Stimulated activated memory B cell treated with anti-CD40 and anti-IgM and Interleukin-4, amounts not matched to agents 10 μg/mL and 1 μg/mL and 100 μg/mL, for 72 hours (primary cell): ENCODE measurements at regions not wholly inside any gene's neighbourhood (a gene's known extent, or its start where the extent isn't known, plus 50 kb on each side); places are given as distances from the start of the nearest gene placed in this dataset.
"Not testable (repeated sequence)": the region's sequence is repeated elsewhere in the genome, so short reads cannot be mapped to it uniquely, and the experiment has no call there.

Experiments
- ATAC-seq: fragments of 150-1000 bp; cut with Tn5 transposase; 2 replicates; pipeline ENCODE4 v1.10.0; 2021
- H3K27ac Mint-ChIP-seq: one replicate; pipeline ENCODE4 v1.8.0; 2022; ENCODE audit warnings: mild to moderate bottlenecking, mixed read lengths
- H3K27me3 Mint-ChIP-seq: one replicate; pipeline ENCODE4 v1.8.0; 2022; ENCODE audit warnings: mixed read lengths
- H3K36me3 Mint-ChIP-seq: one replicate; pipeline ENCODE4 v1.8.0; 2022; ENCODE audit warnings: mixed read lengths
- H3K4me1 Mint-ChIP-seq: one replicate; pipeline ENCODE4 v1.8.0; 2022; ENCODE audit warnings: mixed read lengths
- H3K4me3 Mint-ChIP-seq: one replicate; pipeline ENCODE4 v1.8.0; 2022; ENCODE audit warnings: mild to moderate bottlenecking, moderate library complexity, mixed read lengths
- H3K9me3 Mint-ChIP-seq: one replicate; pipeline ENCODE4 v1.8.0; 2022; ENCODE audit warnings: mixed read lengths

GRCh38 chr1:149157409-149157808 is 54.1 kb upstream of the NBPF9 start:
- H3K27me3 Mint-ChIP-seq, H3K36me3 Mint-ChIP-seq, ATAC-seq, H3K27ac Mint-ChIP-seq, H3K4me1 Mint-ChIP-seq, H3K9me3 Mint-ChIP-seq, H3K4me3 Mint-ChIP-seq: not testable (repeated sequence)

DNA sequence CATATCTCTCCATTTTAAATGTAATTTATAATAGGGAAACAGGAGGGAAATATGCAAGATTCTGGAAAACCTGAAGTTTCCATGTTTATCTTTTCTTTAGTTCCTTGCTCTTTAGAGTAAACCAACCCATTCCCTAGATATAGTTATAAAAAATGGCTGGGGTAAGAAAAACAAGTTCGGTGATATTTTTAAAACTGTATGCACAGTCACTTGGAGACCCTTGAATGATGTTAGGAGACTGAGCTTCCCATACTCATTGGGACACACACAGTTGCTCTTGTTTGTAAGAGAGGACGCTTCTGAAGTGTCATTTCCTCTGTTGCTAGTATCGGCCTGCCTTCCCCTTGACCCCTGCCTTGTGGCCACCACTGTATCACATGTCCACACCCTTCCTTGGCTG is 55.0 kb upstream of the NBPF9 start:
- not testable (repeated sequence) for ATAC-seq, H3K9me3 Mint-ChIP-seq, H3K27me3 Mint-ChIP-seq, H3K27ac Mint-ChIP-seq, H3K4me3 Mint-ChIP-seq, H3K4me1 Mint-ChIP-seq, H3K36me3 Mint-ChIP-seq

GRCh38 chr1:149163063-149163444 is 59.7 kb upstream of the NBPF9 start:
- not testable (repeated sequence) for H3K4me1 Mint-ChIP-seq, H3K27ac Mint-ChIP-seq, H3K27me3 Mint-ChIP-seq, H3K4me3 Mint-ChIP-seq, H3K9me3 Mint-ChIP-seq, H3K36me3 Mint-ChIP-seq
- ATAC-seq = peak; percentile 94

GRCh38 chr1:149174765-149175164 is 71.4 kb upstream of the NBPF9 start:
- not testable (repeated sequence) for H3K27ac Mint-ChIP-seq, H3K4me1 Mint-ChIP-seq, H3K27me3 Mint-ChIP-seq, H3K9me3 Mint-ChIP-seq, ATAC-seq, H3K36me3 Mint-ChIP-seq
- H3K4me3 Mint-ChIP-seq = peak overlapping the region; percentile 70

DNA sequence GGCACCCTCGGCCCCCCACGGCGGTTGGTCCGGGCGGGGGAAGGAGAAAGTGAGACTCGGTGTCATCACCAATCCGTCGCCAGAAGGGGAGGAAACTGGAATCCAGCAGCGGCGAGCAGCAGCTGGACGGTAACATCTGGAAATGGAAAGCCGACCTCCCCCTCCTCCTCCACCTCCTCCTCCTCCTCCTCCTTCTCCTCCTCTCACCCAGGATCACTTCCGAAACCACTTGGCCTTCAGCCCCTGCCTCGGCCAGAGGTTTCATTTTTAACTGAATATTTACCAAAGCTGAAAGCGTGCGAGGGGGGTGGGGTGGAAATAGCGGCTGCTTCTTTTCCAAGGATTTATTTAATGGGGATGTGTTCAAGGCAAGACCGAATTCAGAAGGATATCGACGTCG is 72.5 kb upstream of the NBPF9 start:
- H3K4me3 Mint-ChIP-seq = peak overlapping the region; percentile 66
- H3K27ac Mint-ChIP-seq, ATAC-seq, H3K9me3 Mint-ChIP-seq, H3K36me3 Mint-ChIP-seq, H3K27me3 Mint-ChIP-seq, H3K4me1 Mint-ChIP-seq: not testable (repeated sequence)

GRCh38 chr1:149176453-149177316 is 73.3 kb upstream of the NBPF9 start:
- not testable (repeated sequence) for H3K9me3 Mint-ChIP-seq, H3K36me3 Mint-ChIP-seq, H3K27me3 Mint-ChIP-seq, ATAC-seq, H3K4me1 Mint-ChIP-seq
- H3K4me3 Mint-ChIP-seq = peak overlapping the region; percentile 81
- H3K27ac Mint-ChIP-seq = peak overlapping the region; percentile 79

DNA sequence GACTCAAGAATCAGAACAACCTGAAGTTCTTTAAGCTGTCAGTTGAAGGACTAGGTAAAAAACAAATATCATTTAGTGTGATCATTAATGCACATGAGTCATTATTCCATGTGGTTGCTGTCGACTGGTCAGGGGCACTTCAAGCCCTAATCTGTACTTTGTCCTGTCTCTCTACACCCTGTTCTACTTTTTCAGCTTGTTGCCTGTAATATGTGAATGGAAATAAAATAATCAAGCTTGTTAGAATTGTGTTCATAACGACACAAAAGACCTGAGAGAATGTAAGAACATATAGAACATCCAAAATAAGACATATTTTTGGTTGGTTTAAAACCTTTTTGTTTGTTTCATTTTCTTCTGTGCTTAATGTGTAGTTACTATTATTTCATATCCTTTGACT is 87.4 kb upstream of the NBPF9 start:
- not testable (repeated sequence) for H3K27ac Mint-ChIP-seq

GRCh38 chr1:149196651-149197050 is 93.3 kb upstream of the NBPF9 start:
- not testable (repeated sequence) for H3K27ac Mint-ChIP-seq, H3K9me3 Mint-ChIP-seq, ATAC-seq, H3K4me3 Mint-ChIP-seq, H3K36me3 Mint-ChIP-seq, H3K27me3 Mint-ChIP-seq
- peaks cover 24% of the 10 kb centered on the region for H3K4me1 Mint-ChIP-seq

More for the DNA sequence above, 87.4 kb upstream of the NBPF9 start:
- H3K4me1 Mint-ChIP-seq, H3K4me3 Mint-ChIP-seq, H3K27me3 Mint-ChIP-seq, ATAC-seq, H3K36me3 Mint-ChIP-seq, H3K9me3 Mint-ChIP-seq: not testable (repeated sequence)

- not testable (repeated sequence) for H3K27me3 Mint-ChIP-seq, H3K9me3 Mint-ChIP-seq, H3K27ac Mint-ChIP-seq, H3K4me3 Mint-ChIP-seq, H3K36me3 Mint-ChIP-seq
- peak; percentile 94 for ATAC-seq
- H3K4me1 Mint-ChIP-seq = peaks cover 24% of the 10 kb centered on the region
These were observed 97.2 kb upstream of the NBPF9 start for GRCh38 chr1:149200567-149200966.

GRCh38 chr1:149202283-149202682 is 98.9 kb upstream of the NBPF9 start:
- H3K27me3 Mint-ChIP-seq, ATAC-seq, H3K36me3 Mint-ChIP-seq, H3K4me3 Mint-ChIP-seq, H3K9me3 Mint-ChIP-seq, H3K27ac Mint-ChIP-seq: not testable (repeated sequence)
- H3K4me1 Mint-ChIP-seq = peaks cover 17% of the 10 kb centered on the region

DNA sequence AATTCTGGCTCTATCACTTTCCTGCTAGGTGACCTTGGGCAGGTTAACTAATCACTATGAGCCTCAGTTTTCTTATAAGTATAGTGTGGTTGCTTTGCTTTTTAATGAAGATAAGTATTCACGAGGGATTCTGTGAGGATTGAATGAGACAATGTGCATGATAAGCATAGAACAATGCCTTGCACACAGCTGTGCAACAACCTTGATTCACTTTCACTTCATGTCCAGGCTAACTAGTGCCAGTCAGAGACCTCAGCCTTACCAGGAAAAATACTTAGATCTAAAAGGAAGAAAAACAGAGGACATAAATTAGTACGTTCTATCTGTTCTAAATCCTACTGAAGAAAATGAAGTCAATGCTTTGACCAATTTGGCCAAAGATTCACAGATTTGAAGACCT is 101.0 kb upstream of the NBPF9 start:
- H3K4me3 Mint-ChIP-seq, H3K9me3 Mint-ChIP-seq, H3K27ac Mint-ChIP-seq, H3K36me3 Mint-ChIP-seq, H3K27me3 Mint-ChIP-seq, ATAC-seq: not testable (repeated sequence)
- H3K4me1 Mint-ChIP-seq = peaks cover 13% of the 10 kb centered on the region

DNA sequence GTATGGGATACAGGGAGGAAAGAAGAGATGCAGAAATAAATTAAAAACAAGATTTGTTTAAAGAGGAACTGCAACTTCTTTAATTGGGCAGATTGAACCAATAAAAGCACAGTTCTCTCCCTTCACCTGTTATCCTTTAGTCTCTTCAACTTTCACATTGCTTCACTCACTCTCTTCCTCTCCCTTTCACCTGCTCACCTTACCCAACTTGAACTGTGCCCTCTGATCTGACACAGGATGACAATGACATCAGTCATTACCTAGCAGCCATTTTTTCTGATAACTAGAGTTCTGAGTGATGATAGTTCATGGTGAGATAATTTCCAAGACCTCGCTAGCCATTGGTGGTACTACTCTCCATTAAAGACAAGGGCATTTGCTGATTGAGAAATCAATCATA is 105.5 kb upstream of the NBPF9 start:
- H3K9me3 Mint-ChIP-seq, H3K27me3 Mint-ChIP-seq, H3K27ac Mint-ChIP-seq, H3K4me1 Mint-ChIP-seq, H3K4me3 Mint-ChIP-seq, H3K36me3 Mint-ChIP-seq, ATAC-seq: not testable (repeated sequence)

DNA sequence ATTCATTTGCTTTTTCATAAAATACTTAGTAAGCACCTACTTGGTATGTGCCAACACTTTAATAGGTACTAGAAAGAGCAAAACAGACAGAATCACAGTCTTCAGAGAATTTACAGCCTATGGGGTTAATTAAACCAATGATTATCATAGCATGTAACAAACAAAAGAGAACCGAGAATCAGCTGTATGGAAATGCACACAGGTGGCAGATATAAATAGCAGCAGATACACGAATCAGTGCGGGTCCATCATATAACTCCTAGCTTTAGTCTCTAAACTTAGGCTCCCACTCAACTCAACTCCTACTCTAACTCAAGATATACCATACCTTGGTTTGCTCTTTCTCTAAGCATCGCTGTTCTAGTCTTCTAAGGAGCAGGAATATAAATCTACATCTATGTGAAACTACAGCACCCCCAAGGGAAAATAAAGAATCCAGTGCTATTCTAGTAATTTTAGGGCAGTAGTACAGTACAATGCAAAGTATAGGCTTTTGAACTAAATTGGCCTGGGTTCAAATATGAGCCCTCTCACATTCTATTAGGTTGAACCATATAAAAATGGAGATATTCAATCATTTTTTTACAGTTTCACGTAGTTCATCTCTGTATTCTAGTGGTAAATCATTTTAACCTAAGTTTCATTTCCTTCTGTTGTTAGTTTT is 108.5 kb upstream of the NBPF9 start:
- ATAC-seq = peak; percentile 92
- not testable (repeated sequence) for H3K9me3 Mint-ChIP-seq, H3K4me1 Mint-ChIP-seq, H3K27me3 Mint-ChIP-seq, H3K36me3 Mint-ChIP-seq, H3K4me3 Mint-ChIP-seq
- H3K27ac Mint-ChIP-seq = peak overlapping the region; percentile 42

DNA sequence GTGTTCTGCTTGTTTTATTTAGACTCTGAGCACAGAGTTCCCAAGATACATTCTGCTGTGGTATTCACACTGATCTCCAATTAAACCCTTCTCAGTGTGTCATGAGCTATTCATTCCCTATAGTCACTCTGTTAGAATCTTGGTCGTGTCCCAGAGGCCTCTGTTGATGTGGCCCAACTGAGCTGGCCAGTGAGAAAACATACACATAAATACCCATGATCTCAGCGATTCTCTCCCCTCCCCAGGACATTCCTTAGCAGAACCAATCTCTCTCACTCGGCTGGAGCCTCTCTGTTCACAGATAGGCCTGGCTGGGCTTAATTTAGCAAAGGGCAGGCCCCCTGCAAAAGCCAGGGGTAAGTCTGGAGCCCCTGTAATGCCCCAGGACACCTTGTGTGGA is 109.6 kb upstream of the NBPF9 start:
- not testable (repeated sequence) for H3K4me3 Mint-ChIP-seq, H3K27me3 Mint-ChIP-seq, H3K27ac Mint-ChIP-seq, ATAC-seq, H3K4me1 Mint-ChIP-seq, H3K9me3 Mint-ChIP-seq, H3K36me3 Mint-ChIP-seq

DNA sequence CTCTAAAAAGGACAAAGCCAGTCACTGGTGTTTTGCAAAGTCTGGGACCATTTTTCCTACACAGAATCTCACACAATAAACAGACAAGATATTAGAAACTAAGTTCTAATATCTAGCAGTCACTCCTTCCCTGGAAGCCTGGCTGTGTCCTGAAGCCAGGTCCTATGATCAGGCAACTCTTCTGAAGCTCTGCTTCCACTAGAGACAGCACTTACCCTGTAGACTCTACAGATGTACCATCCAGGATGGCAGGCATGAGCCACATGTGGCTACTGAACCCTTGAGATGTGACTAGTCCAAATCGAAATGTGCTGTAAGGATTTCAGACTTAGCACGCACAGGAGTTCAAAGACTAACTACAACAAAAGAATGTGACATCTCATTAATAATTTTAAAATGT is 110.3 kb upstream of the NBPF9 start:
- H3K4me1 Mint-ChIP-seq, ATAC-seq, H3K4me3 Mint-ChIP-seq, H3K36me3 Mint-ChIP-seq, H3K27ac Mint-ChIP-seq, H3K27me3 Mint-ChIP-seq, H3K9me3 Mint-ChIP-seq: not testable (repeated sequence)
